Neuron (in vitro differentiated cells): ENCODE measurements at regions not wholly inside any gene's neighbourhood (a gene's known extent, or its start where the extent isn't known, plus 50 kb on each side); places are given as distances from the start of the nearest gene placed in this dataset.

ENCODE experiments used
- H2AFZ ChIP-seq: one replicate; pipeline ENCODE4 v1.6.1; 2013; ENCODE audit warnings: low read depth, mild to moderate bottlenecking, inconsistent platforms, low read length, moderate library complexity
- H3K27me3 ChIP-seq: one replicate; pipeline ENCODE4 v1.6.1; 2013; ENCODE audit warnings: low read length; ENCODE audit not compliant: insufficient read depth
- H3K36me3 ChIP-seq: one replicate; pipeline ENCODE4 v1.6.1; 2013; ENCODE audit warnings: low read length; ENCODE audit not compliant: insufficient read depth
- H3K4me1 ChIP-seq: one replicate; pipeline ENCODE4 v1.6.1; 2013; ENCODE audit warnings: low read length; ENCODE audit not compliant: insufficient read depth
- H3K4me3 ChIP-seq: 2 replicates; pipeline ENCODE4 v1.5.1; 2013; ENCODE audit warnings: mild to moderate bottlenecking, low read length, moderate library complexity
- H3K9me3 ChIP-seq: one replicate; pipeline ENCODE4 v1.6.1; 2013; ENCODE audit warnings: low read length

DNA sequence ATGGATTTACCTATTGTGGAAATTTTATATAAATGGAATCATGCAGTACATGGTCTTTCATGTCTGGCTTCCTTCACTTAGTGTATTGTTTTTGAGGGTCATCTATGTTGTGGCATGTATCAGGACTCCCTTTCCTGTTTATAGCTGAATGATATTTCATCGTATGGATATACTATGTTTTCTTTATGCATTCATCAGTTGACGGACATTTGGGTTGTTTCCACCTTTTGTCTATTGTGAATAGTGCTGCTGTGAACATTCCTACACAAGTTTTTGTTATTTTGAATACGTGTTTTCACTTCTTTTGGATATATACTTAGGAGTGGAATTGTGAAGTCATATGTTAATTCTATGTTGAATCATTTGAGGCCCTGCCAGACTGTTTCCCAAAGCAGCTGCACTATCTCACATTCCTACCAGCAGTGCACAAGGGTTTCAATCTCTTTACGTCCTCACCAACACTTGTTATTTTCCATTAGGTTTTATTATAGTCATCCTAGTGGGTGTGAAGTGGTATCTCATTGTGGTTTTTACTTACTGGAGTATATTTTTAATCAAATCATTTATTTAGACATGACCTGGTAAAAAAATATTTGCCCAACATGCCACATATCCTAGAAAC is 262.7 kb downstream of the DLEU7 start:
- Histone ChIP-seq H2AFZ (no peak overlapping the region), H3K36me3 (no peaks in the 10 kb centered on the region), H3K9me3 (no peaks in the 10 kb centered on the region), H3K4me1 (peaks cover 3% of the 10 kb centered on the region), H3K27me3 (no peaks in the 10 kb centered on the region), H3K4me3 (no peak overlapping the region)

DNA sequence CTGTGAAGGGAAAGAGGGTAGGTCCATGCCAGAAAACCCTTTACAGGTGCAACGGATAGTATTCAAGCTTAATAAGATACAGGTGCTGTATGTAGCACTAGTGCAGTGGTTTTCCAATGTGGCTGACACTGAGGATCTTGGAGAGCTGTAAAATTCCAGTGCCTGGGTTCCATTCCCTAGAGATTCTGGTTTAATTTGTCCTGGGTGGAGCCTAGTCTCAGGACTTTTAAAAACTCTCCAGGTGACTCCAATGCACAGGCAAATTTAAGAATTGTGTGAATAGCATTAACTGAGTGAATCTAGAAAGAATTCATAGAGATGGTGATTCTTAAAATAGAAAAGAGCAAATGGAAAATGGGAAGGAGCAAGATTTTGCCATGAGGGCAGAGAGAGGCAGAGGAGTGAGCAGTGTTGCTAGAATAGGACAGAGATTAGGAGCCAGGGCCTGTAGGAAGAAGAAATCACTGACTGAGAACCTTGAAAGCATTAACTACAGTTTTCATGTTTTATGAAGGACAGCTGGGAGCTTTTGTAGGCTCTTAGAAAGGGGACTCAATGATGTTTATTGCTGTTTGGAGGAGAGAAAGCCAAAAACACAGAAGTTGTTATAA is 261.8 kb downstream of the DLEU7 start:
- peaks cover 3% of the 10 kb centered on the region for H3K4me1 ChIP-seq
- H3K9me3 ChIP-seq: no peaks in the 10 kb centered on the region
- no peaks in the 10 kb centered on the region for H3K36me3 ChIP-seq
- no peak overlapping the region for H3K4me3 ChIP-seq
- H2AFZ ChIP-seq: no peak overlapping the region
- no peaks in the 10 kb centered on the region for H3K27me3 ChIP-seq

DNA sequence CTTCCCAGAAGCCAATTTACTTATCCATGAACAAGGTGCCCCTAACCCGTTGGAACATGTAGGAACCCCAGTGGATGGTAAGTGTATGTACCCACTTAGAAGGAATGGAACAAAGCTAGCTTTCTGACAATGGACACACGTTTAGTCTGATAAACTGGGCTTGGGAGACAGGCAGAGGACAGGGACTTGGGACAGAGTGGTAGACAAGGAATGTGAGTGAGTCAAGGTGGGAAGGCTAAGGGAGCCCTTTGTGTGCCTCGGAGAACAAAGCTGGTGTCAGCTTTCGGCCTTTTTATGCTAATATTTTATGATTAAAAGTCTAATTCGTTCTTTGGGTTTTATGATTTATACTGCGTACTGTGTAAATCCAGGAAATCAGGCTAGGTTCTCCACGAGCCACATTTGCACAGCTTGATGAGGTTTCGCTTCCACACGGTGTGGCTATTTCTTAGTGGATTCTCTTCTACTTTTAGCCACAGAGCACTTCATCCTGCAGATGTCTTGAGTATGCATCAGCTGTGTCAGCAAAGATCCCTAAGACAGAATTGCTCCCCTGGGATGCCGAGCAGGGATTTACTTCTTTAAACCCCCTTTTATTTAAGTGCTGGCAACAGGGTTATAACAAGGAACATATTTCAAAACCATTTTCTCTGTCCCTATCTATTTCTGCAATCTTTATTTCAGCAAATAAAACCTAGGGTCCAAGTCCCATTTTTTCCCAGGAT is 258.5 kb downstream of the DLEU7 start:
- Histone ChIP-seq H3K4me1 (no peaks in the 10 kb centered on the region), H3K36me3 (no peaks in the 10 kb centered on the region), H3K27me3 (no peaks in the 10 kb centered on the region), H3K4me3 (no peak overlapping the region), H2AFZ (no peak overlapping the region), H3K9me3 (peaks cover 2% of the 10 kb centered on the region)

DNA sequence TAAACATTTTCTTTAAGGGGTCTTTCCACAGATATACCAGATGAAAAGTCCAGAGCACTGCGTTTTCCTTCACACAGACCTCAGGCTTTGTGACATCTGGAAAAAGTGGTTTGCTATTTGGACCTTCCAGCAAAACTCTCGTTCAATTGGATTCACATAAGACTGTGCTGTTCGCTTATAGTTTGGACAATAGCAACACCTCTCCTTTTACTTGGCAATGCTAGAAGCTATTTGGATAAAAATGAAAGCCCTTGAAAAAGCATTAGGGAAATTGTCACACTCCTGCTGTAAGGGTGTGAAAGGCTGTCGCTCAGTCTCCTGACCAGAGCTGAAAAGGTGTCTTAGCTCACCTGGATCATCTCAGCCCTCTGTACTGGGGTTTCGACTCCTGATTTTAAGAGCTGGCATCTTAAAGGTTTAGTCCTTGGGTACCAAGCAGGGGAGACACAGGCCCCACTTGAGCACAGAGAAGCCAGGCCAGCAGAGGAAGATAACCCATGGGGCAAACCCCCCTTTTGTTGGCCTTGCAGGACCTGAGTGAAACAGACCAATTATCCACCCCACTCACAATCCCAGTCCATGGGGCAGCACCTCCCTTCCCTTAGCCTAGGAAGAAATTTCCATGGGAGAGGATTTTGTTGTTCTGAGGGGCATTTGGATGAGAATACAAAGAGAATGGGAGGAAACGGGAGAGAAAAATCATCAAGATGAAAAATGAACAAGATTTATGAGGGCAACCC is 257.6 kb downstream of the DLEU7 start:
- H3K27me3 ChIP-seq: no peaks in the 10 kb centered on the region

DNA sequence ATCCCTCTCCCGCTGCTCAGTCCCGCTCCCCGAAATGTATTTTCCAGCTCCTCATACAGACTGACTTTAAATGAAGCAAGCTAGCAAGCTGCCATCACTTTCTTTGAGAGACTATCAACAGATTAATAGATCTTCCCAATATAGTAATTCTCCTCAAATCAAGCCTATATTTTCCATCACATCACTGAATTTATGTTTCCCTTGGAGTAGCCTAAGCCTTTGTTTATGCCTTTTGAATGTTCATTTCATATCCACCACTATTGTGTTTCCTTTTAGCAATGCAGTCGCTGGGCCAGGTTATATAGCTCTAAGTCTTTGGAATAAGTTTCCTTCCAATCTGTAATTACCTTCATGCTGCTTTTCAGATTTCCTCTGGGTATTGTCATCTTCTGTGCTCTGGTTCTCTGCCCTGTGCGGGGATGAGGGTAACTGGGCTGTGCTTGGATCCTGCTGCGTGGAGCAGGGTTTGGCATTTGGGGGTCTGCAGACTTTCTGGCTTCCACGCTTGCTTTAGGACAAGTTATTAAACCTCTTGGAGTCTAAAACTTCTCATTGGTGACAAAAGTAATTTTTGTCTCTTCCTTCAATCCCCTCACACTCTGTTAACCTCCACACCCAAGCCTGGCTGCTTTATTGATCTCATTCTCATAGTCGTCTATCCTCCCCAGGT is 256.9 kb downstream of the DLEU7 start:
- H3K36me3 ChIP-seq: no peaks in the 10 kb centered on the region
- no peaks in the 10 kb centered on the region for H3K4me1 ChIP-seq
- no peak overlapping the region for H2AFZ ChIP-seq
- H3K4me3 ChIP-seq: no peak overlapping the region
- H3K9me3 ChIP-seq: peaks cover 2% of the 10 kb centered on the region
- no peaks in the 10 kb centered on the region for H3K27me3 ChIP-seq

More for the DNA sequence above, 257.6 kb downstream of the DLEU7 start:
- Histone ChIP-seq H3K9me3 (peaks cover 2% of the 10 kb centered on the region), H3K4me1 (no peaks in the 10 kb centered on the region), H3K36me3 (no peaks in the 10 kb centered on the region), H3K4me3 (no peak overlapping the region), H2AFZ (no peak overlapping the region)

DNA sequence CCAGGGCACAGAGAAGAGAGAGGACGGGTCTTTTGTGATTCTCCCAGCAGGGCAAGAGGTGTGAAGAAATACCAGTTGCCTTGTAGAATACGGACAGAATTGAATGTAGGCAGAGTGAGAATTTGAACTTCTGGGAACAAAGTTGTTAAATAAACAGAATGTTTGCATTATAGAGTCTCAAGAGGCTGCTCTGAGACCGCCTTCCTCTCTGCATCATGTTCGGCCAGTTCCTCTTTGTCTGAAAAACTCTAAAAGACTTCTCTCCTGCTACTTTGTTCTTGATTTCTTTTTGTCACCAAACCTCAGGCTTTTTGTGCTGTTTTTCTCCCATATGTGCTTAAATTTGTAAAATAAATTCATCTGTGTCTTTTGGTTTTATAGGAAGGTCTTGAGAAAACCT is 256.4 kb downstream of the DLEU7 start:
- Histone ChIP-seq H2AFZ (no peak overlapping the region), H3K36me3 (no peaks in the 10 kb centered on the region), H3K4me3 (no peak overlapping the region), H3K27me3 (no peaks in the 10 kb centered on the region), H3K9me3 (peaks cover 2% of the 10 kb centered on the region), H3K4me1 (no peaks in the 10 kb centered on the region)

DNA sequence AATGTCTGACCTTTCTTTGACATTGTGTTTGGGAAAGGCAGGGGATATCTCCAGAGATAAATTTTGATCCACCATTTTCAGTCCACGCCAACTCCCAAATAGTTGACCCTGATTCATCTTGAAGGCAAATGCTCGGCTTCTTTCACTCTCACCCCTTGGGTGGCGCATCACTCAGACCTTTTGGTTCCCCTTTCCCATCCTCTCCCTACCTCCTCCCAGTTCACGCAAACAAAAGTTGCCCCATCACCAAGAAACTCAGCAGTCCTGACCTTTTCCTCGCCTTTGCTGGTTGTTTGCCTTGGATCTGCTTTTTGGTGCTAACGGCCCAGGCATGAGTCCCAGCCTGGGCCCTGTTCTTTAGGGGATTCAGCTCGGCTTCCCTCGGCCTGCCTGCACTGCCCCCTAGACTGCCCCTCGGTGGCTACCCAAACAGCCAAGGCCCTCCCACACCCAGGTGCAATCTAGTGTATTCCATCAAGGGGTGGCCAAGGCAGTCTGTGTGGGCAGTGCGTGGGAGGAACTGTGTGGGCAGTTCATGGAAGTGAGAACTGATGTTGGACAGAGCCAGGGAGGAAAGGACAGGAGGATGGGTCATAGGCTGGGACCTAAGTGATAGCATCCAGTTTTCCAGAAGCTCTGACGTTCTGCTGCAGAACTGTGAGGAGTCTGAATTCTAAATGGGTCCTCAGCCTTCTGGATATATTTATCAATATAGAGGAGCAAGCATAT is 255.7 kb downstream of the DLEU7 start:
- Histone ChIP-seq H3K9me3 (peaks cover 2% of the 10 kb centered on the region), H2AFZ (no peak overlapping the region), H3K36me3 (no peaks in the 10 kb centered on the region), H3K4me1 (no peaks in the 10 kb centered on the region), H3K27me3 (no peaks in the 10 kb centered on the region), H3K4me3 (no peak overlapping the region)

DNA sequence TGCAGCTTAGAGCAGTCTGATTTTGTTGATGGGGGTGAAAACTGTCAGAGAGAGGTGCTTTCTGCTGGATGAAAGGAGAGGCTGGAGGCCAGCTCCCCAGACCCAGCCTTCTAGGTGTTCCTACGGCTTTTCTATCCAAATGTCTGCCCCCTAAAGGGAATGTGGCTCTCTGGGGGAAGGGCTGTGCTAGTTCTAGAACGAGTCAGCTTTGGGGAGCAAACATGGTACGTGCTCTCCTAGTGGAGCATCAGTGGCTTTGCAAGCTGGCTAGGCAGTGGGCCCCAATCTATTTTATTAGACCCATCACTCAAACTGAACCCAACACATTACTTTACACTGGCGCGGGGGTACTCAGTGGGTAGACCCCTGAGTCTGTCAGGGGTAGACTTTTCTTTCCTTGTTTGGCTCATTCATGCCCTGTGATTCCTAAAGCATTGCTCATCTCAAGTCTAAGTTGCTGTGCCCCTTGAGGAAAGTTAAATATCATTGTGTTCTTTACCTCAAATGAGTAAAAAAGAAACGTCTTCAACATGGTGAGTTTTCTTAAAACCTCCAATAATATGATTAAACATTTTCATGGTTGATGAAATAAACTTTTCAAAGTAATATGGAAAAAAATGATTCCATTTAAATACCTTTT is 254.9 kb downstream of the DLEU7 start:
- H3K4me1 ChIP-seq: no peaks in the 10 kb centered on the region
- H3K27me3 ChIP-seq: no peaks in the 10 kb centered on the region
- H2AFZ ChIP-seq: no peak overlapping the region
- no peak overlapping the region for H3K4me3 ChIP-seq
- no peaks in the 10 kb centered on the region for H3K36me3 ChIP-seq
- peaks cover 2% of the 10 kb centered on the region for H3K9me3 ChIP-seq

DNA sequence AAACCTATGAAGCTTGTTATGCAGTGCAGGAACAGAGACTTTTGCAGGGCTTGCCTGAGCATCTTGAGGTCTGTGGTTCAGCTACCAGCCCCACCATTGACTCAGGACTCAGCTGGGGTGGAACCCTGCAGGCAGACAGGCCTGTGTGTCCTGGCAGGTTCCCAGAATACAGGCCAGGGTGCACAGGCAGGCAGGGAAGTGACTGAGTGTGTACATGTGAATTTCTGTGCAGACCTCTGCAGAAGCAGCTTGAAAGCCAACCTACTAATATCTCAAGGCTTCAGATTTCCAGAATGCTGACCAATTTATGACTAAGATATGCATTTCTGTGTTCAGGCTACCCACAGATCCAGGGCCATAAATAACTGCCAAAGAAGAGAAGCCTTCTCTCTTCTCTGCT is 254.4 kb downstream of the DLEU7 start:
- H3K36me3 ChIP-seq: no peaks in the 10 kb centered on the region
- peaks cover 2% of the 10 kb centered on the region for H3K9me3 ChIP-seq
- no peak overlapping the region for H2AFZ ChIP-seq
- H3K27me3 ChIP-seq: no peaks in the 10 kb centered on the region
- H3K4me1 ChIP-seq: peaks cover 5% of the 10 kb centered on the region
- no peak overlapping the region for H3K4me3 ChIP-seq

DNA sequence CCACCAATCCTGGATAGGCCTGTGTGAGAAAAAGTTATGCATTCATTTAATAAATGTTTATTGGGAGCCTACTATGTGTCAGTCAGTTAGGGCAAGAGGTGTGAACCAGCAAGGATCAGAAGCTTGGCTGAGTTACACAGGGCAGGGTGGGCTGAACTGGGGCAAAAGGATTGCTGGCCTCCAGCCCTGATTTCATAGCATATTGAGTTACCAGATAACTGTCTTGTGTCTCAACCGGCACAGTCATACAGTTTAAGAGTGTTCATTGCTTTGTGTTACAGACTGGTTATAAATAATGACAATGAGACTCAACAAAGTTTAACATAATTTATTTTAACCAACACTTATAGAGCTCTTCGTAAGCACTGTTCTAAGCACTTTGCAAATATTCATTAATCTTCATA is 253.8 kb downstream of the DLEU7 start:
- no peaks in the 10 kb centered on the region for H3K27me3 ChIP-seq
- peaks cover 2% of the 10 kb centered on the region for H3K9me3 ChIP-seq
- H3K4me1 ChIP-seq: peaks cover 9% of the 10 kb centered on the region
- H3K4me3 ChIP-seq: no peak overlapping the region
- H2AFZ ChIP-seq: no peak overlapping the region
- H3K36me3 ChIP-seq: no peaks in the 10 kb centered on the region

DNA sequence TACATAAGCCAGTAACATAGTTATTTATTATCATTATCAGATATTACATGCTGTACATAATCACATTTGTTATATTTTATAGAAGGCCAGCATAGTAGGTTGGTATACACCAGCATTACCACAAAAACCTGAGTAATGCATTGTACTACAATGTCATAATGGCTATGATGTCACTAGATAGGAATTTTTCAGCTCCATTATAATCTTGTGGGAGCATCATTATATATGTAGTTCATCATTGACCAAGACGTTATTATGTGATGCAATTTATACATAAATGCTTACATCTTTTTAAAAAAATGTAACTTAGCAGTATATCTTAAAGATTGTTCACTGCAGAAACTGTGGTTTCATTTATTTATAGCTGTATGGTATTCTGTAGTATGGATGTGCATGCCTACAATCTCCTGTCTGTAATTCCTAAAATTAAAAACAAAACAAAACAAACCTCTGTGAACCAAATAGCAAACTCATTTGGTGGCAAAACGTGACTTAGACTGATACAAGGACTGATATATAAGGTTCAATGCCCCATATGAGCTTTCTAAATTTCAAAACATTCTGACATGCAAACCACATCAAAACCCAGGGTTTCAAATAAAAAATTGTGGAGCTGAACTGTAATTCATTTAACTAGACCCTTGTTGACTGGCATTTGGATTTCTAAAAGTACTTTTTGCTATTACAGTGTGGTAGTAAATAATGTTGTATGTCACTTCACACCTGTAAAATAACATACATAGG is 250.9 kb downstream of the DLEU7 start:
- no peaks in the 10 kb centered on the region for H3K36me3 ChIP-seq
- peaks cover 2% of the 10 kb centered on the region for H3K9me3 ChIP-seq
- no peak overlapping the region for H3K4me3 ChIP-seq
- no peak overlapping the region for H2AFZ ChIP-seq
- peaks cover 13% of the 10 kb centered on the region for H3K4me1 ChIP-seq
- no peaks in the 10 kb centered on the region for H3K27me3 ChIP-seq
